GM21786 (cell line): ENCODE measurements at regions not wholly inside any gene's neighbourhood (a gene's known extent, or its start where the extent isn't known, plus 50 kb on each side); places are given as distances from the start of the nearest gene placed in this dataset.
"Not testable (repeated sequence)": the region's sequence is repeated elsewhere in the genome, so short reads cannot be mapped to it uniquely, and the experiment has no call there.

ENCODE experiments used
- ATAC-seq: cut with Tn5 transposase; IDR thresholded peaks from one replicate; pipeline ENCODE4 v1.9.1; 2021; ENCODE audit not compliant: unreplicated experiment

DNA sequence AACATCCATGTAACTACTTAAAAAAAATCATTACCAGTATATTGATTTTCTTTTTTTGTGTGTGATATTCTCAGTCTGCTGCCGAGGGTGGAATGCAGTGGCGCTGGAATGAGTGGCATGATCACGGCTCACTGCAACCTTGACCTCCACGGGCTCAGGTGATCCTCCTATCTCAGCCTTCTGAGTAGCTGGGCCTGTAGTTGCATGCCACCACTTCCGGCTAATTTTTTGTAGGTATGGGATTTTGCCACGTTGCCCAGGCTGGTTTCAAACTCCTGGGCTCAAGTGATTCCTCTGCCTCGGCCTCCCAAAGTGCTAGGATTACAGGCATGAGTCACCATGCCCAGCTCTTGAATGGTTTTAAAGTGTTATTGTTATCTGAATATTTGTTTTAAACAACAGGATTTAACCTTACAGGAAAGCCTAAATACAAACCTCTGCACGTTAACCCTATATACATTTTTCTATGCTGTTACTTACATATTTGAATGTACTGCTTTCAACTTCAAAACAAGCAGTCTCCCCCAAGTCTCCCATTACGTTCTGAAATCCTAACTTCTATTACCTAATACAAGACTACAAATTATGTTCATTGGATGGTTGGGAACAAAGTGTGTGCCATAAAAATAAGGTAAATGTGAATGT, 61.7 kb downstream of the KPNA2 start:
- no peak for ATAC-seq

- not testable (repeated sequence) for ATAC-seq
Observed at GRCh38 chr17:68099341-68099753, 63.8 kb downstream of the KPNA2 start.

- ATAC-seq = no peak
Observed at GRCh38 chr17:68100000-68100641, 64.6 kb downstream of the KPNA2 start.

GRCh38 chr17:68101075-68101986, 65.8 kb downstream of the KPNA2 start:
- peak; percentile 89 for ATAC-seq

GRCh38 chr17:68101987-68102314, 66.4 kb downstream of the KPNA2 start:
- no peak for ATAC-seq

- ATAC-seq = no peak
Observed at GRCh38 chr17:68102318-68102758, 66.8 kb downstream of the KPNA2 start.

- no peak for ATAC-seq
Observed at GRCh38 chr17:68103148-68103547, 67.6 kb downstream of the KPNA2 start.

GRCh38 chr17:68106085-68106484, 70.5 kb downstream of the KPNA2 start:
- ATAC-seq = no peak

- ATAC-seq = no peak
Observed at GRCh38 chr17:68107373-68107772, 71.8 kb downstream of the KPNA2 start.

DNA sequence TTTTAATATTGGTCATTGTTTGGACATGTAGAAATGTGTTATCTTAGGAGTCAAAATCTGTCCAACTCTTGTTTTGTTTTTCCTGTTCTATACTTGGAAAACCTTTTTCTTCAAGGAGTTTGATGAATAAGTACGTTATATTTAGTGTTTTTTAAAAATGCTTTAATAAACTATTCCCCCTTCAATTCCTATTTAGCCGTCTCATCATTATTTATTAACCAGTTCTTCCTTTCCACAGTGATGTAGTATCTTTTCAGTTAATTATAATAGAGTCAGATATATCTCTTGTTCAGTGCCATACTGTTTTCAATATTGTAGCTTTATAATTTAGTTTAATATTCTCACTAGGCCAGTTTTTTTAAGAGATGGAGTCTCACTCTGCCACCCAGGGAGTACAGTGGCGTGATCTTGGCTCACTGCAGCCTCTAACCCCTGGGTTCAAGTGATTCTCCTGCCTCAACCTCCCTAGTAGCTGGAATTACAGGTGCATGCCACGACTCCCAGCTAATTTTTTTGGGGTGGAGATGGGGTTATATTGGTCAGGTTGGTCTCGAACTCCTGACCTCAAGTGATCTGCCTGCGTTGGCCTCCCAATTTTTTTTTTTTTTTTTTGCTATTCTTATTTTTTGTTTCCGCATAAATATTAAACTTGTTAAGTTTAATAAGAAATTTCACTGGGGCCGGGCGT, 72.9 kb downstream of the KPNA2 start:
- ATAC-seq = no peak

DNA sequence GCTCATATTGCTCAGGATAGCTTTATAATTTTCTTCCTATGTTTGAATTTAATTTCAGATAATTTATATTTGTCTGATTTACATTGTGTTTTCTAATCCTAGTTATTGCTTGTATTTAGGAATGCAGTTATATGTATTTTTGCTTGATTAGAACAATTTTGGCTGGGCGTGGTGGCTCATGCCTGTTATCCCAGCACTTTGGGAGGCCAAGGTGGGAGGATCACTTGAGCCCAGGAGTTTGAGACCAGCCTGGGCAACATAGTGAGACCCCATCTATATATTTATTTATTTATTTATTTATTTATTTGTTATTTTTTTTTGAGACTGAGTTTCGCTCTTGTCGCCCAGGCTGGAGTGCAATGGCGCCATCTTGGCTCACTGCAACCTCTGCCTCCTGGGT, 73.9 kb downstream of the KPNA2 start:
- not testable (repeated sequence) for ATAC-seq

DNA sequence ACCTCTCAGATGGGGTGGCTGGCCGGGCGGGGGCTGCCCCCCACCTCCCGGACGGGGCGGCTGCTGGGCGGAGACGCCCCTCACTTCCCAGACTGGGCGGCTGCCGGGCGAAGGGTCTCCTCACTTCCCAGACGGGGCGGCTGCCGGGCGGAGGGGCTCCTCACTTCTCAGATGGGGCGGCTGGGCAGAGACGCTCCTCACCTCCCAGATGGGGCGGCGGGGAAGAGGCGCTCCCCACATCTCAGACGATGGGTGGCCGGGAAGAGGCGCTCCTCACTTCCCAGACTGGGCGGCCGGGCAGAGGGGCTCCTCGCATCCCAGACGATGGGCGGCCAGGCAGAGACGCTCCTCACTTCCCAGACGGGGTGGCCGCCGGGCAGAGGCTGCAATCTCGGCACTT, 80.7 kb downstream of the KPNA2 start:
- ATAC-seq = not testable (repeated sequence)

DNA sequence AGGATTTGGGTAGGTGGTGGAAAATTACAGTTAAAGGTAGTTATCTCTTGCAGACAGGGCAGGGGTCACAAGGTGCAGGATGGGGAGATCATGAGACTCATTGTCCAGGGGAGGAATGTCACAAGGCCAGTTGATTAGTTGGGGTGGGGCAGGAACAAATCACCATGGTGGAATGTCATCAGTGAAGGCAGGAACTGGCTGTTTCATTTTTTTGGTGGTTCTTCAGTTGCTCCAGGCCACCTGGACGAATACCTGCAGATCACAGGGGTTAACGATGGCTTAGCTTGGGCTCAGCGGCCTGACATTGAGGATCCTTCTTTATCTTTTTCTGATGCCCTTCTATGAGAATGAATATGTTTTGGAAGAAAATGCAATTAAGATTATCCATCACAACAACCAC, 87.1 kb downstream of the KPNA2 start:
- no peak for ATAC-seq

DNA sequence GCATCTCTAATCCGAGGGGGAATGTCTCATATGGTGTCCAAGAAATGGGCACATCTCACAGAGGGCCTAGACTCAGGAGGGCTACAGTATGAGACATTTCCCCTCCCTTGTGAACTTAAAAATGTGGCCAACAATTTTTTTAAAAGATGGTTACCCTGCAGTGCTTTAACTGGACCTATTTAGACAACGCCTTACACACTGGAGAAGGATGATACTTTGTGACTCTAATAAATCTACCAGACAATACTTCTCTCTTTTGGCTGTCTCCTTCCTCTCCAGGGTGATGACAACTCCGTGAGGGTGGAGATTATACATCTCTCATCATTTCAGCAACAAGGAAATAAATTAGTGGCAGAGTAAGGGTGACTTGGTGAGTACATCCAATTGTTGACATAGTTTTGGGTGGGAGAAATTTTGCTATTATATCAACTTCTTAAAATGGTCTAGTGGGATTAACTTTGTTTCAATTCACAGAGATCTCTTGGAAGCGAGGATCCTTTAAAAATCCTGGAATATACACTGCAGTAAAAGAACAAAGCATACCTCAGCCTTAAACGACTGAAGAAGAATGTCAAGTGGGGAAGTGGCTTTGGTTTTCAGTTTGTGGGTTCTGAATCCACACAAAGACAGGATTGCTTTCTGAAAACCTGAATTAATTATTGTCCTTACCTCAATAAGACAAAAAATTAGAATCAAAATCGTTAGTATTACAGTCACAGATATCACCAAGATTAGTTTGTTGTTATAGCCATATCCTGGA, 89.8 kb downstream of the KPNA2 start:
- ATAC-seq = no peak

DNA sequence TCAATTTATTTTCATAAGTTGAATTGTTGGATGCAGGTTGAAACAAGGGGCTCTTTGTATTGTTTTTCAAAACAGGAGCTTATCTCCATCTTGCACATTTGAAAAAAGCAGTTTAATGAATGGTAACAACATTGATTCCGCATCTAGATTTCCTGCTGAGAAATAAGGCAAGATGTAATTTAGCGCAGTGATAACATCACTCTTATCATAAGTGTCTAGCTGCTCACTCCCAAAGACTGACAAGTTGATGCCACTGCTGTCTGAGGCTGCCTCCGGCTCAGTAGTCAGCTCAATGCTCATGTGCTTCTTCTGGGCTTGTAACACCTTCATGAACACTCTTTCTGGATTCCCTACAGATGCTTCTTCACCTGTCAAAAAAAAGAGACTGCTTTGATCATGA, 92.4 kb downstream of the KPNA2 start:
- ATAC-seq = no peak

- ATAC-seq = no peak
Observed at GRCh38 chr17:68131456-68131855, 95.9 kb downstream of the KPNA2 start.

DNA sequence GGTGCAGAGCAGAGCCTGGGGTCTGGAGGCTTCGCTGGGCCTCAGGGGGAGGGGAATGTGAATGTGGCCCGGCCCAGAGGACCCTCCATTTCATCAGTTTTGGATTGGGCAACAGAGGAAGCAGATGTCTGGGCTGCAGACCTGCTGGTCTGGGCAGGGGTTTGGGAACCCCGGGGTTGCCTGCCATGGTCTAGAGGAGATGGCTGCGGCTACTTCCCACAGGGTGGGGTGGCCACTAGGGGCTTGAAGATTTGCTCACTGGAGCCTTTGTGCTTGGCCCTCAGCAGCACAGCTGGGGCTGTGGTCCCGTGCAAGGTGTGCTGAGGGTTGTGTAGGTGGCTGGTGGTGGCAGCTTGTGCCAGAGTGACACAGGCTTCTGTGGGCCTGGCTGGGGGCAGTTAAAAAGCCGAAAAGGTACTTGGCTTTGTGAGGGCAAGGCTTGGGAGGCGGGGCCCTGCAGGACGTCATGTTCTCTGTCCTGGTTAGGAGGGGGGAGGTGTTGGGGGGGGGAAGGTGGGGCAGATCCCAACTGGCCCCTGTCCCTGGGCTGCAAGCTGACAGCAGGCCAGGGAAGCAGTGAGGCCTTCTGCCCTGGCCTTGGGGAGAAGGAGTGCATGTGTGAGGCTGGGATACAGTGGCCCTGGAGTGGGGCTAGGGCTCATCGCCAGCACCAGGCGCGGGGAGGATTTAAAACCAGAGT, 98.0 kb downstream of the KPNA2 start:
- ATAC-seq = no peak

DNA sequence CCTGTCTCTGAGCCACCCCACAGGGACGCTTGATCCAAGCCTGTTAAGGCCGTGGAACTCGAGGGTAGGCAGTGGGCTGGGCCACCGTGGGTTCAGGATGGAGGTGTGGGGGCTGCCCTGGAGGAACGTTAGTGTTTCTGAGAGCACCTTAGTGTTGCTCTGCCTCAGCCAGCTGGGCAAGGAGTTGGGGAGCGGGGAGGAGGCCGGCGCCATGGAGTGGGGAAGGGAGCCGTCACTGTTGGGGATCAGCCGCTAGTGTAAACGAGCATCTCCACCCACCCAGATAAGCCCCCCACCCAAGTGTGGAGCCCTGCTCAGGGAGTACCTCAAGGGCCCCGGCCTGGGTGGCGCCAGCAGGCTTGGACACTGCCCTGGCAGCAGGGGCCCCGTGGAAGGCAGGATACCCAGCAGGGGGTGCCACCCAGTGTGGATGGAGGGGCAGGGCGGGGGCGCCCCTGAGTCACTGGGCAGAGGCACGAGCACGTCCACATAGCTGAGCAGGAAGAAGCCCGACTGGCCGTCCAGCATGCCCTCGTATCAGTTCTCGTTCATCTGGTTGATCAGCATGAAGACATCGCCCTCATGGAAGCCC, 98.6 kb downstream of the KPNA2 start:
- no peak for ATAC-seq

DNA sequence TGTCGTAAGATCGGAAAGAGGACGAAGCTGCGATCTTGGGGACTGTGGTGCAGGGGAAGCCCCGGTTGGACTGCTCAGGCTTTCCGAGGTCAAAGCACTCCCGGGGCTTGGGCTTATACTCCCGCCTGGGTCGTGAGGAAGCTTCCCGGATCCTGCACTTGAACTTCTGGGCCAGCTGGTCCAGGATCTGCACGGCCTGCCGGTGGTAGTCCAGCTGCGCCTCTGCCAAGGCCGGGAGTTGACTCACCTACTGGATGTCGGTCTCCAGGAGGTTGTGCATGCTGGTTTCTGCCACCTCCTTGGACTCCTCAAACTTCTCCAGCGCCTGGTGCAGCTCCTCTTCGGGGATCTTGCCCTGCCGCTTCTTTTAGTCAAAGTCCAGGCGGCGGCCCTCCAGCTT, 99.2 kb downstream of the KPNA2 start:
- ATAC-seq = no peak
